ENCODE measurements at regions not wholly inside any gene's neighbourhood (a gene's known extent, or its start where the extent isn't known, plus 50 kb on each side); places are given as distances from the start of the nearest gene placed in this dataset.

DNA sequence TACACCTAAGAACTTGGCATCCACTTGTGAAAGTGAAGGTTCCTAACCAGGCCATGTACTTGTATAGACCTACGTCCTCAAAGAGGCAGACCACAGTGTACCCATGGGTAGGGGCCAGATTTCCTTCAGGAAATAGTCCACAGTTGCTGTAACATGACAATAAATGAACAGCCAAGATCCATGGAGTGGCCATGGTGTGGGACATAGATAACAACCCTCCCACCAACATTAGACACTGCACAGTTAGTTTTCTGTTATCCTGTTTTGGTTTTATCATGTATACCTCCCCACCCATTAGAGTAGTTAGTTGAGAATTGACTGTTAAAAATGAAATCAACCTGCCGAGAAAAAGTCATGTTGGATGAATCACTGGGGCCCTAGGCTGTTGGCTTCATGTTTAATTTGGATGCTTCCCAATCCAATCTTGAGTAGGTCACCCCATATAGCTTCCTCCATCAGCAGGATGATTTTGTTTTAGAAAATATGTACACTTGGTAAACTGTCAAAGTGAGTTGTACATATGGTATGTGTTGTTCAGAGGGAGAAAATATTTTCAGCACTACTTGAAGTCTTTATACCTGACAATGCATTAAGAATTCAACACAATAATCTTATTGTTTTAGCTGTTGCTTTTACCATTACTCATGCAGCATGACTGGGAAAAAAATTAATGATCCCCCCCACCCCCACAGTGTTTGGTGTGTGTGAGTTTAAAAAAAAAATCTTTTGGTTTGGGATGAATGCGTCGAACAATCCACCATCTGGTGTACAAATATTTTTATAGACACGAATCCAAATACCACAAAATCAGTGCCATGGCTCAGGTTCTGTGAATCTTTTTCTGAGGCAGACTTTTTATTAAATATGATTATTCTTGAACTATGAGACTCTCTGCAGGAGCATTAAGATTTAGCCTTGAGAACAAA, 88.3 kb upstream of the ARHGAP29 start:
- DNase-seq (ENCODE audit: low read depth in 1 of 2, low spot score in 1 of 2), result no peak

DNA sequence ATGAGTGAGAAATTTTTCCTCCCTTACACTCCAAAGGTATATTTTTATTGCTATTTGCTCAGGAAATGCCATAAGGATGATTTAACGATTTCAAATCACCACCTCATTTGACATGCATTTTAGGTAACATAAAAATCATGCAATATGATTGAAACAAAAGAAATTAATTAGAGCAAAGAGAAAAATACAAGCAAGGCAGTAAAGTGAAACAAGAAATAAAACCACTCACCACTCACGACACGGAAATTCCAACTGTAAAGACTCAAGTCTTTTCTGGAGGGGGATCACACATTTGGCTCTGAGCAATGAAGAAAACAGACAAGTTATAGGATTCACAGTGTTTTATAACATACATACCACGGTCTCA, 86.8 kb upstream of the ARHGAP29 start:
- no peak for DNase-seq (ENCODE audit: low read depth in 1 of 2, low spot score in 1 of 2)

DNA sequence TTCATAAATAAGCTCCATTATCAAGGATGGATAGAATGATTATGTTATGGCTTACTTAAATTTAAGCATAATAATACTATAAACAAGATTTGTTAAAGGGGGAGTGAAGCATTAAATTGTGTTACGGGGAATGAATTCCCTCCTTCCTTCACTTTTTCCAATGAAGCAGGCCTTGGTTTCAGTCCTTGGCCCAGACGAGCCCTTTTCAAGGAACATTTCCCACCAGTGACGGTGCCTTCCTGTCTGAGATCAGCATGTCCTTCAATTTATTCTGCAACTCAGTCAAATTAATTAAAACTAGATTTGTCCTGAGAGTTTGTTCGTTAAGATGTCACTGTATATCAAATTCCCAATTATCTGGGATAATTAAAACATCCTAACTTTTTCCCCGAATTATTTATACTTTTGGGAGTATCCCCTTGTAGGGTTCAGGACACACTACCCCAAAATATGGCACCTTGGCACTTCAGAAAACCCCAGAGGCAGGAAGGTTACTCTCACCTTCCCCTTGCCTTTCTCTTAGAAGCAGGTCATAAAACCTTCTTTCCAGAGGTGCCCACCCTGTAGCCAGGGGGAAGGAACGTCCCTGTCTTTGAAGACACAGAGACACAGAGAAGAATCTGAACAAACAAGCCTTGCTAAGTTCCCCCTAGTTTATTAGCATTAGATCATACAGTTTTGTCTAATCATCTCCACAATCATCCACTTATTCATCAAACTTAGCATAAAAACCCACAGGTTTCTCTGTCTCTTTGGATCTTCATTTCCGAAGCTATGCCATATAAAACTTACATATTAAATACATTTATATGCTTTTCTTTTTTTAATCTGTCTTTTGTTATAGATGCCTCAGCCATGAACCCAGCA, 86.2 kb upstream of the ARHGAP29 start:
- no peak for DNase-seq (ENCODE audit: low read depth in 1 of 2, low spot score in 1 of 2)

DNA sequence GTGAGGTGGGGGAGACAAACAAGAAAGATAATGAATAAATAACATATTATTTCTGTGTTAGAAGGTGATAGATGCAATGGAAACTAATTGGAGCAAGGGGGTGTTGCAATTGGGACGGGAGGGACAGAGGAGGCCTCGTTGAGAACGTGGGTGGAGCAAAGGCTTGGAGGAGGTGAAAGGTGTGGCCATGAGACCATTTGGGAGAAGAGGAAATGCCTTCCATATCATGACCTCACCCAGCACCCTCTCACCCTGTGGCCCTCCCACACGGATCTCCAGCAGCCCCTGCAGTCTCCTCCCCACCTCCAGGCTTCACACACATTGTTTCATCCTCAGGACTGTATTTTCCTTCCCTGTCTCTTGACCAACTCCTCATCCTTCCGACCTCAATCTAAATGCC, 85.3 kb upstream of the ARHGAP29 start:
- no peak for DNase-seq (ENCODE audit: low read depth in 1 of 2, low spot score in 1 of 2)

DNA sequence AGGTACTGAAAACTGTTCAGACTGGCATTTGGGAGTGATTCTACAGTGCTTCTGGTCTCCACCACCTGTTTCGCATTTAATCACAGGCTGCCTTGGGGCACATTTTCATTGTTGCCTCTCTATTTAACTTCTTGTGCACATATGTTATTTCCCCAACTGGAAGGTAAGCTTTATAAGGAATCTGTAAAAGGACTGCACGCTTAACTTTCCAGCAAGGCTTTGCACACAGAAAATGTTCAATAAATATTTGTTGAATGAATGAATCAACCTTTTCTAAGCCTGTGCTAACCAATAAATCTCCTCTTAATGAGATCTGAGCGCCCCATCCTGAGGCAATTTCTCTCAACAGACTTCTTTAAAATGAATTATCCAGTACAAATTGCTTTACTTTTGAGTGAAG, 84.3 kb upstream of the ARHGAP29 start:
- no peak for DNase-seq (ENCODE audit: low read depth in 1 of 2, low spot score in 1 of 2)

DNA sequence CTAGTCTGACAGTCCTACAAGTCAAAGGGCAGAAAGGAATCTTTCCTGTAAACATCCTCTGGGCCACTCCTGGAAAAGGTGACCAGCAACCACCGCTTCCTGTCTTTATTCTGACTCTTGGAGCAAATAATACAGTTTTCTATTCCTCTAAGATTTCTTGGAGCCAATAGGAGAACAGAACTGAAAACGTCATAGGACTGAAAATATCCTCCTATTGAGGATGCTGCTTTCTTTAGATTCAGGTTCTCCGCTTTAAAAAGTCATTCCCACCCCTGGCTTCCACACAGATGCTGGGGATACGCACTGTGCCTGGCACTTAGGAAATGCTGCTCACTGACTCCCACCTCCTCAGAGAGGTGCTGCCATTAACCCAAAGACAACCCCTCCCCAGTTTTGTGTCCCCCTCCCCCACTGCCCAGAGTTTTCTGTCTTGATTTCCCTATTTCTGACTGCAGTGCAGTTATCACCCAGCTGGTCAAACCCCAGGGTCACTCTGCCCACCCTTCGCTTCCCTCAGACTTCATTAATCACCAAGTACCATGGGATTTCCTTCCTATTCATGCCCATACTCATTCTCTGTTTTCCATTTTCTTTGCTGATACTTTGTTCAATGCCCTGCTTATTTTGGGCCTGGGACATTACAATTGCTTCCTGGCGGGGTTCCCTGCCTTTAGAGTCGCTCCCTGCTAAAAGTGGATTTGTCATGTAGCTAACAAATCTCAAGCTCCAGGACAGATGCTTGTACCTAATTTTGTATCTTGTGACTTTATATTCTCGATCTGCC, 82.1 kb upstream of the ARHGAP29 start:
- DNase-seq (ENCODE audit: low read depth in 1 of 2, low spot score in 1 of 2), result no peak

DNA sequence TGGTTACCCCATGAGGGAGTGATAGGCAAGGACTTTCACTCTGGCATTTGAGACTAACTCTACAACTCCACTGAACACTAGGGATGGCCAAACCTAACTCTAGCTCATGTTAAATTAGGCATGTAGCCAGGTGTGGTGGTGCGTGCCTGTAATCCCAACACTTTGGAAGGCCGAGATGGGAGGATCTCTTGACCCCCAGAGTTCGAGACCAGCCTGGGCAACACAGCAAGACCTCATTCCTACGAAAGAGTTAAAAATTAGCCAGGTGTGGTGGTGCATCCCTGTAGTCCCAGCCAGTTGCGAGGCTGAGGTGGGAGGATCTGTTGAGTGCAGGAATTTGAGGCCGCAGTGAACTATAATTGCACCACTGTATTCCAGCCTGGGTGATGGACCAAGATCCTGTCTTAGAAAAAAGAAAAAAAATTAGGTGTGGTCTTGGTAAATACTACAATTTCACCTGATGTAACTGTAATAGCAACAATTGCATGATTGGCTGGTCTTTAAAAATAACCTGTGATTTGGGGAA, 81.2 kb upstream of the ARHGAP29 start:
- no peak for DNase-seq (ENCODE audit: low read depth in 1 of 2, low spot score in 1 of 2)

DNA sequence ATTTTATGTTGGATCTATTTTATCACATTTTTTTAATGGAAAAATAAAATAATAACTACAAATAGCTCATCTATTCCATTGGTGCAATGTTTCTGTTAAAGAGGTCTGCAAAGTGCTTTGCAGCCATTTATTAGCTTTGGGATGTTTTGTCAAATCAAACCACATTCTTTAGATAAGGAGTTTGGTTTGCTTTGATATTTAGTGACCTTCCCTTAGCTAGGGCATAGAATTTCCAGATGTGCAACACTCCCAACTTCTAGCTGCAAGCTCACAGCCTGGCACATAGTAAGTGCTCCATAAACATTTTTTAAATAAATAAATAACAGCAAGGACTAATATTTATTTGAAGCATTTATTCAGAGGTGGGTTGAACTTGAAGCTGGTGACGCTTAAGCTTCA, 80.4 kb upstream of the ARHGAP29 start:
- no peak for DNase-seq (ENCODE audit: low read depth in 1 of 2, low spot score in 1 of 2)

DNA sequence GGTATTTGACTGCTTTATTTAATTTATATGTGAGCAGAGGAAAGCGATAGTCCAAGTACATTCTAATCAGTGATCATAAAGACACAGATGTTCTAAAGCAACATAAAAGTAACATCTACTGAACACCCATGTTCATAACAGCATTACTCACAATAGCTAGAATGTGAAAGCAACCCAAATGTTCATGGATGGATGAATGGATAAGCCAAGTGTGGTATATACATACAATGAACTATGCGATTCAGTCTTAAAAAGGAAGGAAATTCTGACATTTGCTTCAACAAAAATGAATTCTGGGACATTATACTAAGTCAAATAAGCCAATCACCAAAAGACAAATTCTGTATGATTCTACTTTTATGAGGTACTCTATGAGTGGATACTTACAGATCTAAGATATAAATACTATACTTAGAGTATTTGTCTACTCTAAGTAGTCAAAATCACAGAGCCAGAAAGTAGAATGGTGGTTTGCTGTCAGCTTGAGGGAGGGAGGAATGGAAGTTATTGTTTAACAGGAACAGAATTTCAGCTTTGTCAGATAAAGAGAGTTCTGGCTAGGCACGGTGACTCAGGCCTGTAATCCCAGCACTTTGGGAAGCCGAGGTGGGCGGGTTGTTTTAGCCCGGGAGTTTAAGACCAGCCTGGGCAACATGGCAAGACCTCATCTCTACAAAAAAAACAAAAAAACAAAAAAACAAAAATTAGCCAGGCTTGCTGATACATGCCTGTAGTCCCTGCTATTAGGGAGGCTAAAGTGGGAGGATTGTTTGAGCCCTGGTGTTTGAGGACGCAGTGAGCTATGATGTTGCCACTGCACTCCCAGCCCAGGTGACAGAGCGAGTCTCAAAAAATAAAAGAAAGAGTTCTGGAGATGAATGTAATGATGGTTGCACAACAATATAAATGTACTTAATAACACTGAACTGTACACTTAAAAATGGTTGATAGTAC, 79.7 kb upstream of the ARHGAP29 start:
- DNase-seq (ENCODE audit: low read depth in 1 of 2, low spot score in 1 of 2), result no peak

DNA sequence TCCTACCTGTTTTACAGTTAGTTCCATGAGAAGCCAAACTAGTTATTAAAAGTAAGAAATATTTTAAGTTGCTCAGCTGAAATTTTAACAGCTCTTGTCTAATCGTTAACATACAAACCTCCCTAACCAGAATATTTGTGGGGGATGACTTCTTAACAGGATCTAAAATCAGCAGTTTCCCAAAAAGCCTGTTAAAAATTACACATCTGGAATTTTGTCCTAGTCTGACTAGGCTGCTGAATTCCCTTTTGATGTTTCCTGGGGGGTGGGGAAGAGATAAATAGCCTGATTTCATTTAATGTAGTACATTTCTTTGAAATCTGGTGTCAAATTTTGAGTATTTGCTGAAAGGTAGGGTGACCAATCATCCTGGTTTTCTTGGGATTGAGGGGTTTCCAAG, 78.8 kb upstream of the ARHGAP29 start:
- no peak for DNase-seq (ENCODE audit: low read depth in 1 of 2, low spot score in 1 of 2)

DNA sequence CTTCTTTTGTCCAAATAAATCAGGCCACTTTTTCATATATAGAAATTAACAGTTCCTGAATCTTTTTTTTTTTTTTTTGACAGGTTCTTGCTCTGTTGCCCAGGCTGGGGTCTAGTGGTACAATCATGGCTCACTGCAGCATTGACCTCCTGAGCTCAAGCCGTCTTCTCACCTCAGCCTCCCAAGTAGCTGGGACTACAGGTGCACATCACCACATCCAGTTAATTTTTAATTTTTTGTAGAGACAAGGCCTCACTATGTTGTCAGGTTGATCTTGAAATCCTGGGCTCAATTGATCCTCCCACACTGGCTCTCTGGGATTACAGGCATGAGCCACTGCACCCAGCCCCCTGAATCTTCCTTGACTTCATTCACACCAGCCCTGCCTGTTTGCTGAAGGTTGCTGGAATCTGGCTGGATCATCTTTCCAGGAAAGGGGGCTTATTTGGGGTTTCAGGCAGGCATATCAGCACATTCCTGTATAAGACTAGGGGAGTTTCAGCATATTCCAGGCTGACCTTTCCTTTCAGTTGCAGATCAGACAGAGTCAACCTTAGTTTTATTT, 78.2 kb upstream of the ARHGAP29 start:
- DNase-seq (ENCODE audit: low read depth in 1 of 2, low spot score in 1 of 2), result no peak

DNA sequence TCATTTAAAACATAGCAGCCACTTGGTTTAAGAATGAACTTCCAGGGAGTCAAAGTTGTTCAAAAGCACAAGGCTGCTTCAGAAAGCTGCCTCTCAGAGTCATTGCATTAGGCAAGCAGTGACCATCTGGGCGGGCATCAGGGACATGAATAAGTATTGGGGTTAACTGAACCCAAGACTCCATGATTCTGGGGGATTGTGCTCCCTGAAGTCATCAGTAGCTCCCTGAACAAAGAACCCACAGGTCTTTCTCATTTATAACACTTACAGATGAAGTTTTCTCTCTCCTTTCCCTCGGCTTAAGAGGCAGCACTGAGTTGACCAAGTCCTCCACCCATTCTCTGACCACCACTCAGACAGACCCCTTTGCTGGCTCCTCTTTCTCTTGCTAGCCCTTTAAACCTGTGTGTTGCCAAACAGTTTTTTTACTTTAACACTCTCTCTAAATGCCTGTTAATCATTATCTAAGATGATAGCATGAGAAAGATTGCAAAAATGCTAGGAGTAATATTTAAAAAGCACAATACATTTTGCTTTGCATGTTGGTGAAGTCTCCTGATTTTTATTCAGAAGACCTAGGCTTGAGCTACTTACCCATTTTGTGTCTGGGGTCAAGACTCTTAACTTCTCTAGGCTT, 77.0 kb upstream of the ARHGAP29 start:
- DNase-seq (ENCODE audit: low read depth in 1 of 2, low spot score in 1 of 2), result no peak

DNA sequence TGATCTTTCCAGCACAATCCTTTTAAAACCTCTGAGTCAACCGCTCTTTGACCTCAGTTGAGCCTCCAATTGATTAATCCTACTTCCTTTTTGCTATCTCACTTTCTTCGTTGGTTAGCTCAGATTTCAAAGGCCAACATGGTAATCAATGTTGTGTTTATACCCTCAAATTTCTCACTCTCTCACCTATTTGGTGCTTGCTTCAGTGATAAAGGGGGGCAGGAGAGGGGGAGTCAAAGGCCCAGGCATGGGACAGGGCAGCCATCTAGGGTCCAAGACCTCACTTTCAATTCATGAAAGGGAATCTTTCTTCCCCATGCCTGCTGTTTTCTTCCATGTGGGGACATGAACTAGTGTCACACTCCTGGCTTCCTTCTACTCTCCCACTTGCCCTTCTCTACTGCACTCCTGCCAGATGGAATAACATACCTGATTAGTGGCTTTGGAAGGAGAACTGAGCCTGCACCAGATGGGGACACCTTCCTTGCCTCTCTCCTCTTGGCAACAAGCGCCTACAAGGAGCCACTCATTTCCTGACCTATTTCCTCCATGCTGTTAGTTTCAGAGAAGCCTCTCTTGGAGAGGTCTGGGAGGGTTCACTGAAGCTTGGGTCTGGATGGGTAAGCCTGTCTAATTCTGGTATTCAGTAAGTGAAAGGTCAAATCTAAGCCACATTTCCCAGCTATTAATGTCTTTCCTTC, 73.3 kb upstream of the ARHGAP29 start:
- DNase-seq (ENCODE audit: low read depth in 1 of 2, low spot score in 1 of 2), result no peak

DNA sequence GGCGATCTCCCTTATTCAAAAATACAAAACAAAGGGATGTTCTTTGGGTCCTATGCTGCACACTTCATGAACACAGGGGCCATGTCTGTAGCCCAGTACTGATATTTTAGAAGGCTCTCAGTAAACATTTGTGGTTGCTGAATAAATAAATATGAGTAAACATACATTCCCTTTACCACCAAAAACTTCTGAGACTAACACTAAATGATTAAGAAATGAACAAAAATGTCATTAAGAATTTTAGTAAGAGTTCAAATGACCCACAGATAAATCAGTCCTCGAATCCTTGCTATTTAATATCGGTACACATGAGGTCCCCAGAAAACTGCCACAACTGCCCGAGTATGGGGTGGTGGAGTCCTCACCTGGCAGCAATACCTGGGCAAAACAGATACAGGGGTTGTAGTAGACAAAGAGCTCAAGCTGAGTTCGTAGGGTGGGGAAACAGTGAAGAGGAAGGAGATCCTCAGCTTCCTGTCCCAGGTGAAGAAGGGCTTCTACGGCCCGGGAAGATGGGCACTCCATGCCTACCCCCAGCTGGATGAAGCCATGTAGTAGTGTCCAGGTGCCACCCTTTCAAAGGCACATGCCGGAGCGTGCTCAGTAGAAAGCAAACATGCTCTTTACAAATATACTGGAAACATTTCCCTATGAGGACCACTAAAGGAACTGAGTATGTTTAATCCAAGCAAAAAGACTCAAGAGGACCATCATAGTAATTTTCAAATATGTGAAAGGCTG, 72.6 kb upstream of the ARHGAP29 start:
- no peak for DNase-seq (ENCODE audit: low read depth in 1 of 2, low spot score in 1 of 2)

DNA sequence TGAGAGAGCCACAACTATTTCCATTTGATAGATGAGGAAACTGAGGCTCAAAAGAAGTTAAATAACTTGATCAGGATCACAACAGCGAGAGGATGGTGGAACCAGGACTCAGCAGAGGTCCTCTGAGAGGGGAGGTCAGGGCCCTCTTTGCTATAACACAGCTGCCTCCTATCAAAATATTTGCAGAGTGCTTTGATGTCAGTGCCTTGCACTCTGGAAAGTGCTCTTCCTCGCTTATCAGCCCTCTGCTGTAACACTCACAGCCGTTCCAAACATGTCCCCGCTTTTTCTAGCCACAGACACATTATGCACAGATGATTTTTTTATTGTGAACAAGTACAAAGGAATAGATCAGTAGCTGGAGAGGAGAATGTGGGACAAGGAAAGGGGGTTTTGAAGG, 71.8 kb upstream of the ARHGAP29 start:
- DNase-seq (ENCODE audit: low read depth in 1 of 2, low spot score in 1 of 2), result no peak

DNA sequence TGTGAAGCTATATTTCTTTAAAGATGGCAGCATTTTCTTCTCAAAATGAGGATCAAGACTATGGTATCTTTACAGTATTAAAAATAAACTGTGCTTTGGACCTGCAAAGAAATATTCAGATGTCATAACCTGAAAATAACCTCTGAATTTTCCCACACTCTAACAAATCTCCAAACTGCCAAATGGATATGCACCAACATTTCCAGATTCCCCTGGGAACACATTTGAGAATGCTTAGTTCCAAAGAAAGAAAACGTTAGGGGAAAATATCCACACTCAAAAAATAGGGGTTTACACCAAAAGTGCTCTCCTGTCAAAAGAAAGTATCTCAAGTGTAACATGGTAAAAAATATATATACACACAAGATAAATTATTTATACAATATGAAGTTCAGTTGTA, 69.1 kb upstream of the ARHGAP29 start:
- no peak for DNase-seq (ENCODE audit: low read depth in 1 of 2, low spot score in 1 of 2)

DNA sequence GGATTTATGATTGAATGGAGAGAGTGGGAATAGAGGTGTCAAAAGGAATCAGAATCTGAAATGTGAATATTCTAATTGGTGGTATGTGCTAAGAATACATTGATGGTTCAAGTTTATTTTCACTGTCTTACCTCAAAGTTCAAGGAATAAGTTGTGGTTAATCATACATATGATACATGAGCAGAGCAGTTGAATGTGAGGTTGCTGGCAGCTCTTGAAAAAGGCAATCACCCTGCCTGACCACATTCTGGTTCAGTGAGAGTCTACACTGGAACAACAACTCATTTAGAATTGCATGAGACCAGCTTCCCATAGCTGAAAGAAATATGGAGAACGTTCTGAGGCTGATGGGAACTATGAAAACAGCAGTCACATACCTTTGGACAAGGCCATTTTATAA, 68.3 kb upstream of the ARHGAP29 start:
- DNase-seq (ENCODE audit: low read depth in 1 of 2, low spot score in 1 of 2), result no peak

DNA sequence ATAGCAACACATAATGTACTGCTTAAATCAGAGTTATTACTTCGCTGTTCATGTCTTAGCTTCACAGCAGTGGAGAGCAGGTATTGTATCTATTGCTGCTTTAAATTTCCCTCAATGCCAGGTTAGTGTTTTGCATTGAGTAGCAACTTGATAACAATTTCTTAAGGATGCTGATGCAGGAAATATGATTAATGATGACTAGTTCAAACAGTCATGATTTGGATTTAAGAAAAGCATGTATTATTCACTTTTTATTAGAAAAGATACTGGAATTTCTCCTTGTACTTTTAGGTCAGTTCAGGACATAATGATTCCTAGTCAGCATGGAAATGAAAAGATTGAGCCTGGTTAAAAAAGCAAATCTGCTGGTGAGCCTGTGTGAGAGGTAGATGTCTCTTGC, 67.2 kb upstream of the ARHGAP29 start:
- DNase-seq (ENCODE audit: low read depth in 1 of 2, low spot score in 1 of 2), result no peak
